22Rv1 (cell line): ENCODE measurements at regions not wholly inside any gene's neighbourhood (a gene's known extent, or its start where the extent isn't known, plus 50 kb on each side); places are given as distances from the start of the nearest gene placed in this dataset.

ENCODE experiments used
- ZFX ChIP-seq: fragments of 450-650 bp; IDR thresholded peaks from 2 replicates; pipeline ENCODE4 v1.6.1; 2017; ENCODE audit warnings: antibody characterized with exemption, borderline replicate concordance
- TF ChIP-seq, protein P1 (sequence below): fragments of 450-650 bp; IDR thresholded peaks from 2 replicates; pipeline ENCODE4 v1.5.1; 2017; ENCODE audit warnings: mild to moderate bottlenecking

DNA sequence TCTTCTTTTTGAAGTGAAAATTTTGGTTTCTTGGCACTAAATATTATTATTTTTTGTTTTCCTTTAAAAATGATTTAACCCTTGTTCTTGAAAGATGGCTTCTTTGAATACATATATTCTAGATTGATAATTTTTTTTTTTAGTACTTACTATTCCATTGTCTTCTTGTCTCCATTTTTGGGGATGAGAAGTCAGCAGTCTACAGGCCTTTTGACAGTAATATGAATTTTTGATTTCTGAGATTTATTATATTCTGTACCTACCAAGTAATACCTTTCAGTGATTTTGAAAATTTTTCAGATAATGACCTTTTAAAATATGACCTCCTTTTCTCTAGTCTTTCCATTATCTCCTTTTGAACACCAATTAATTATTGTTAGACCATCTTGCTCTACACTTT is 294.1 kb upstream of the LARGE1 start:
- TF ChIP-seq, protein P1, sequence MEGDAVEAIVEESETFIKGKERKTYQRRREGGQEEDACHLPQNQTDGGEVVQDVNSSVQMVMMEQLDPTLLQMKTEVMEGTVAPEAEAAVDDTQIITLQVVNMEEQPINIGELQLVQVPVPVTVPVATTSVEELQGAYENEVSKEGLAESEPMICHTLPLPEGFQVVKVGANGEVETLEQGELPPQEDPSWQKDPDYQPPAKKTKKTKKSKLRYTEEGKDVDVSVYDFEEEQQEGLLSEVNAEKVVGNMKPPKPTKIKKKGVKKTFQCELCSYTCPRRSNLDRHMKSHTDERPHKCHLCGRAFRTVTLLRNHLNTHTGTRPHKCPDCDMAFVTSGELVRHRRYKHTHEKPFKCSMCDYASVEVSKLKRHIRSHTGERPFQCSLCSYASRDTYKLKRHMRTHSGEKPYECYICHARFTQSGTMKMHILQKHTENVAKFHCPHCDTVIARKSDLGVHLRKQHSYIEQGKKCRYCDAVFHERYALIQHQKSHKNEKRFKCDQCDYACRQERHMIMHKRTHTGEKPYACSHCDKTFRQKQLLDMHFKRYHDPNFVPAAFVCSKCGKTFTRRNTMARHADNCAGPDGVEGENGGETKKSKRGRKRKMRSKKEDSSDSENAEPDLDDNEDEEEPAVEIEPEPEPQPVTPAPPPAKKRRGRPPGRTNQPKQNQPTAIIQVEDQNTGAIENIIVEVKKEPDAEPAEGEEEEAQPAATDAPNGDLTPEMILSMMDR: no peak
- no peak for TF ChIP-seq ZFX
